Keratinocyte (primary cell): ENCODE measurements at regions not wholly inside any gene's neighbourhood (a gene's known extent, or its start where the extent isn't known, plus 50 kb on each side); places are given as distances from the start of the nearest gene placed in this dataset.

Experiments
- EZH2 ChIP-seq: IDR thresholded peaks from one replicate; pipeline ENCODE4 v1.6.1; 2012; ENCODE audit warnings: inconsistent platforms, mild to moderate bottlenecking, low read length, moderate library complexity
- TF ChIP-seq, protein P1 (sequence below), 3 experiments: IDR thresholded peaks in 1 of 3; conservative IDR thresholded peaks in 1 of 3; optimal IDR thresholded peaks in 1 of 3; 2 replicates in 2 of 3; 3 replicates in 1 of 3; pipeline versions ENCODE3 to v1.5.1; 2011; ENCODE audit warnings: low read length in 3 of 3, mild to moderate bottlenecking in 3 of 3, moderate library complexity in 2 of 3, control low read depth in 1 of 3, inconsistent platforms in 1 of 3; ENCODE audit not compliant: insufficient read depth in 2 of 3; ENCODE audit errors: extremely low read depth in 1 of 3

DNA sequence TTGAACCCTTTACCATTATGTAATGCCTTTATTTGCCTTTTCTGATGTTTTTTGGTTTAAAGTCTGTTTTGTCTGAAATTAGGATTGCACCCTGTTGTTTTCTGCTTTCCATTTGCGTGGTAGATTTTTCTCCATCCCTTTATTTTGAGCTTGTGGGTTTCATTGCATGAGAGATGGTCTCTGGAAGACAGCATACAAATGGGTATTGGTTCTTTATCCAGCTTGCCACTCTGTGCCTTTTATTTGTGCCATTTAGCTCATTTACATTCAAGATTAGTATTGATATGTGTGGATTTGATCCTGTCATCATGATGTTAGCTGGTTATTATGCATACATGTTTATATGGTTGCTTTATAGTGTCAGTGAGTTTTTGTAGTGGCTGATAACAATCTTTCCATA lies 318.7 kb upstream of the PPP2R3A start:
- TF ChIP-seq, protein P1, sequence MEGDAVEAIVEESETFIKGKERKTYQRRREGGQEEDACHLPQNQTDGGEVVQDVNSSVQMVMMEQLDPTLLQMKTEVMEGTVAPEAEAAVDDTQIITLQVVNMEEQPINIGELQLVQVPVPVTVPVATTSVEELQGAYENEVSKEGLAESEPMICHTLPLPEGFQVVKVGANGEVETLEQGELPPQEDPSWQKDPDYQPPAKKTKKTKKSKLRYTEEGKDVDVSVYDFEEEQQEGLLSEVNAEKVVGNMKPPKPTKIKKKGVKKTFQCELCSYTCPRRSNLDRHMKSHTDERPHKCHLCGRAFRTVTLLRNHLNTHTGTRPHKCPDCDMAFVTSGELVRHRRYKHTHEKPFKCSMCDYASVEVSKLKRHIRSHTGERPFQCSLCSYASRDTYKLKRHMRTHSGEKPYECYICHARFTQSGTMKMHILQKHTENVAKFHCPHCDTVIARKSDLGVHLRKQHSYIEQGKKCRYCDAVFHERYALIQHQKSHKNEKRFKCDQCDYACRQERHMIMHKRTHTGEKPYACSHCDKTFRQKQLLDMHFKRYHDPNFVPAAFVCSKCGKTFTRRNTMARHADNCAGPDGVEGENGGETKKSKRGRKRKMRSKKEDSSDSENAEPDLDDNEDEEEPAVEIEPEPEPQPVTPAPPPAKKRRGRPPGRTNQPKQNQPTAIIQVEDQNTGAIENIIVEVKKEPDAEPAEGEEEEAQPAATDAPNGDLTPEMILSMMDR (optimal IDR thresholded peaks at IDR 0.05 in 1 of 3, IDR thresholded peaks at IDR 0.05 in 1 of 3, conservative IDR thresholded peaks at IDR 0.05 in 1 of 3; ENCODE audit: extremely low read depth in 1 of 3, insufficient read depth in 2 of 3, low read length in 3 of 3) = no peak
- no peak for TF ChIP-seq EZH2
